HEK293T (cell line): ENCODE measurements at regions not wholly inside any gene's neighbourhood (a gene's known extent, or its start where the extent isn't known, plus 50 kb on each side); places are given as distances from the start of the nearest gene placed in this dataset.

ENCODE experiments used
- CTCF ChIA-PET: fragments of 350-600 bp; formaldehyde crosslinking; extraction: SDS; loops from one replicate; lab custom pipeline; 2021; ENCODE audit warnings: antibody characterized with exemption, inconsistent platforms; lab: Yijun Ruan, JAX
- POLR2A ChIA-PET: fragments of 350-600 bp; formaldehyde crosslinking; extraction: SDS; loops from one replicate; lab custom pipeline; 2020; ENCODE audit warnings: antibody characterized with exemption, inconsistent platforms; lab: Yijun Ruan, JAX
- DNase-seq: peaks from one replicate; pipeline ENCODE4 v3.0.0; 2012; ENCODE audit warnings: mixed read lengths; ENCODE audit errors: extremely low spot score
- ARNT ChIP-seq: fragments of 450-650 bp; IDR thresholded peaks from 2 replicates; pipeline ENCODE4 v1.6.1; 2017; ENCODE audit warnings: mild to moderate bottlenecking
- BHLHE40 ChIP-seq: fragments of 450-650 bp; IDR thresholded peaks from 2 replicates; pipeline ENCODE4 v1.6.1; 2016; ENCODE audit warnings: mild to moderate bottlenecking, moderate library complexity, borderline replicate concordance
- CTBP1 ChIP-seq: fragments of 450-650 bp; IDR thresholded peaks from 2 replicates; pipeline ENCODE4 v1.6.1; 2016; ENCODE audit warnings: borderline replicate concordance
- ELF4 ChIP-seq: fragments of 450-650 bp; IDR thresholded peaks from 2 replicates; pipeline ENCODE4 v1.6.1; 2017; ENCODE audit warnings: antibody characterized with exemption
- FOXA1 ChIP-seq: fragments of 450-650 bp; IDR thresholded peaks from 2 replicates; pipeline ENCODE4 v1.6.1; 2016; ENCODE audit warnings: mild to moderate bottlenecking
- FOXK2 ChIP-seq: fragments of 450-650 bp; IDR thresholded peaks from 2 replicates; pipeline ENCODE4 v1.6.1; 2016; ENCODE audit warnings: mild to moderate bottlenecking
- FOXM1 ChIP-seq: fragments of 450-650 bp; IDR thresholded peaks from 2 replicates; pipeline ENCODE4 v1.6.1; 2017; ENCODE audit warnings: mild to moderate bottlenecking, borderline replicate concordance
- HDGF ChIP-seq: fragments of 450-650 bp; IDR thresholded peaks from 2 replicates; pipeline ENCODE4 v1.6.1; 2017; ENCODE audit warnings: antibody characterized with exemption, borderline replicate concordance
- L3MBTL2 ChIP-seq: fragments of 450-650 bp; conservative IDR thresholded peaks from 2 replicates; pipeline ENCODE4 v1.6.1; 2016; ENCODE audit warnings: mild to moderate bottlenecking
- LEF1 ChIP-seq: fragments of 450-650 bp; IDR thresholded peaks from 2 replicates; pipeline ENCODE4 v1.6.1; 2017; ENCODE audit warnings: mild to moderate bottlenecking, borderline replicate concordance
- NFRKB ChIP-seq: fragments of 450-650 bp; IDR thresholded peaks from 2 replicates; pipeline ENCODE4 v1.6.1; 2016; ENCODE audit warnings: mild to moderate bottlenecking, moderate library complexity
- SP1 ChIP-seq: fragments of 450-650 bp; IDR thresholded peaks from 2 replicates; pipeline ENCODE4 v1.6.1; 2017
- SUZ12 ChIP-seq: fragments of 450-650 bp; IDR thresholded peaks from 2 replicates; pipeline ENCODE4 v1.6.1; 2016; ENCODE audit warnings: mild to moderate bottlenecking
- TARDBP ChIP-seq: fragments of 450-650 bp; IDR thresholded peaks from 2 replicates; pipeline ENCODE4 v1.6.1; 2016
- ZNF384 ChIP-seq: fragments of 450-650 bp; IDR thresholded peaks from 2 replicates; pipeline ENCODE4 v1.6.1; 2016
- TF ChIP-seq, protein P1 (sequence below): fragments of 450-650 bp; IDR thresholded peaks from 2 replicates; pipeline ENCODE4 v1.6.1; 2016

GRCh38 chr14:87351007-87351406 lies 642.0 kb downstream of the GALC start:
- ChIA-PET POLR2A (no interaction called here), CTCF (no interaction called here)
- no peak for DNase-seq
- TF ChIP-seq ARNT (no peak), FOXA1 (no peak), HDGF (no peak), L3MBTL2 (no peak), SP1 (no peak), SUZ12 (no peak), ZNF384 (no peak), FOXM1 (no peak), BHLHE40 (no peak), ELF4 (no peak), LEF1 (no peak), FOXK2 (no peak), NFRKB (no peak), CTBP1 (no peak), TARDBP (no peak)

GRCh38 chr14:87349921-87350320 lies 643.1 kb downstream of the GALC start:
- DNase-seq = no peak
- ChIA-PET POLR2A (no interaction called here), CTCF (no interaction called here)
- TF ChIP-seq NFRKB (no peak), LEF1 (no peak), BHLHE40 (no peak), FOXK2 (no peak), CTBP1 (no peak), ARNT (no peak), FOXA1 (no peak), HDGF (no peak), SUZ12 (no peak), TARDBP (no peak), SP1 (no peak), L3MBTL2 (no peak), ELF4 (no peak), FOXM1 (no peak), ZNF384 (no peak)
- TF ChIP-seq, protein P1, sequence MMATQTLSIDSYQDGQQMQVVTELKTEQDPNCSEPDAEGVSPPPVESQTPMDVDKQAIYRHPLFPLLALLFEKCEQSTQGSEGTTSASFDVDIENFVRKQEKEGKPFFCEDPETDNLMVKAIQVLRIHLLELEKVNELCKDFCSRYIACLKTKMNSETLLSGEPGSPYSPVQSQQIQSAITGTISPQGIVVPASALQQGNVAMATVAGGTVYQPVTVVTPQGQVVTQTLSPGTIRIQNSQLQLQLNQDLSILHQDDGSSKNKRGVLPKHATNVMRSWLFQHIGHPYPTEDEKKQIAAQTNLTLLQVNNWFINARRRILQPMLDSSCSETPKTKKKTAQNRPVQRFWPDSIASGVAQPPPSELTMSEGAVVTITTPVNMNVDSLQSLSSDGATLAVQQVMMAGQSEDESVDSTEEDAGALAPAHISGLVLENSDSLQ = no peak

GRCh38 chr14:87343652-87344051 lies 649.3 kb downstream of the GALC start:
- CTCF ChIA-PET = no interaction called here
- TF ChIP-seq FOXM1 (no peak), FOXK2 (no peak), ARNT (no peak), NFRKB (no peak), FOXA1 (no peak), HDGF (no peak), ZNF384 (no peak), SUZ12 (no peak), SP1 (no peak), ELF4 (no peak), LEF1 (no peak)
- TF ChIP-seq, protein P1 = no peak
- no peak for DNase-seq
- POLR2A ChIA-PET = no interaction called here

DNA sequence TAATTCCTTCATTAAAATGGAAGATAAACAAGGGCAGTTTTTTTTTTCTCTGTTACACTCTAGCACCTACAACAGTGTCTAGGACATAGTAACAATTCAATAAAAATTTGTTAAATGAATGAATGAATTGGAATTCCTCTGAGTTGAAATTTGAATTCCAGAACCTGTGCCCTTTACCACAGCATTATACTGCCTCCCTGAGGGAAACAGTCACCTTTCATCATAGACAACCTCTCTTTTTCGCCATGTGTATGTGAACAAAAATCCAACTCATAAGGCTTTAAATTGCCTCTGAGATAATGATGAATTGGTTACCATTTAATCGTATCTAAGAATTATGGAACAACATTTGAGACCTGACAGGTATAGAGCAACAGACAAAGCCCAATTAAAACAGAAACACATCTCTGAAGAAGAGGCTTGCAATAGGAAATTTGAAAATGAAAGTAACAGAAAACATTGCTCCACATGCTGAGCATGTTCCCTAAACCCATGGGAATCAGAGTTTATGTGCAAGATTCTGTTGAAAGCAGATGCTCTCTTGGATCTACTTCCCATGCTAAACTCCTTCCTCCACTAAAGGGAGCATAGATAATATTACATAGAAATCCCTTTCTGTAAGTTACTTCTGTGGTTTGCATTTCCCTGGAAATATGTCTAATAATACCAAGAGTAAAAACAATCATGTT lies 657.8 kb downstream of the GALC start:
- POLR2A ChIA-PET = no interaction called here
- DNase-seq = no peak
- TF ChIP-seq CTBP1 (no peak), HDGF (no peak), ELF4 (no peak)
- CTCF ChIA-PET = no interaction called here

DNA sequence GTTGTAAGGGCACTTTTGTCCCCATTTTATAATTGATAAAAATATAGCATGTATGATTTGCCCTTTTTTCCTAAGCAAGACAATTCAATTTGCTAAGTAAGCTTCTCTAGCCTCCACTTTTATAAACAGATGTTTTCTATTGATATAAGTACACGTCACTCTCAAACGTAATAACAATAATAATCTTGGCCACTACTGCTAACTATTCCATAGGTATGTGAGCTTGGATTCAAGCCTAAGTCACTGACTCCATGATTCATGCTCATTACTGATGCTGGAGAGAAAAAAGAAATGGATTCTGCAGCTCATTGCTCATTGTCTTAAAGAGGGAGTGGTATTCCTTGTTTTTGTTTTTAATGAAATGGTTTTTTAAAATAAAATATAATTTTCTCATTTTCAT lies 661.0 kb downstream of the GALC start:
- POLR2A ChIA-PET = no interaction called here
- no peak for TF ChIP-seq NFRKB
- TF ChIP-seq FOXM1 = no peak
- TF ChIP-seq FOXK2 = no peak
- no peak for TF ChIP-seq TARDBP
- no peak for TF ChIP-seq CTBP1
- TF ChIP-seq L3MBTL2 = no peak
- no peak for TF ChIP-seq LEF1
- no peak for TF ChIP-seq ELF4
- TF ChIP-seq SP1 = no peak
- TF ChIP-seq BHLHE40 = no peak
- TF ChIP-seq ZNF384 = no peak
- TF ChIP-seq FOXA1 = no peak
- no peak for TF ChIP-seq SUZ12
- CTCF ChIA-PET = no interaction called here
- no peak for DNase-seq

- no peak for TF ChIP-seq BHLHE40
- TF ChIP-seq LEF1 = no peak
- TF ChIP-seq TARDBP = no peak
- no peak for TF ChIP-seq FOXA1
- TF ChIP-seq L3MBTL2 = no peak
- TF ChIP-seq FOXM1 = no peak
- no peak for TF ChIP-seq SP1
- no peak for TF ChIP-seq NFRKB
- TF ChIP-seq ELF4 = no peak
- TF ChIP-seq, protein P1 = no peak
- no peak for TF ChIP-seq CTBP1
- no peak for TF ChIP-seq ZNF384
- TF ChIP-seq SUZ12 = no peak
- no peak for TF ChIP-seq FOXK2
- no peak for DNase-seq
- POLR2A ChIA-PET = no interaction called here
- CTCF ChIA-PET = no interaction called here
Measured at GRCh38 chr14:87325741-87326140, 667.2 kb downstream of the GALC start.
